ENCODE measurements at regions not wholly inside any gene's neighbourhood (a gene's known extent, or its start where the extent isn't known, plus 50 kb on each side); places are given as distances from the start of the nearest gene placed in this dataset.
A peak's percentile ranks its signal among the peaks of the same experiment; 100 is the strongest.
"Not testable (repeated sequence)": the region's sequence is repeated elsewhere in the genome, so short reads cannot be mapped to it uniquely, and the experiment has no call there.

DNA sequence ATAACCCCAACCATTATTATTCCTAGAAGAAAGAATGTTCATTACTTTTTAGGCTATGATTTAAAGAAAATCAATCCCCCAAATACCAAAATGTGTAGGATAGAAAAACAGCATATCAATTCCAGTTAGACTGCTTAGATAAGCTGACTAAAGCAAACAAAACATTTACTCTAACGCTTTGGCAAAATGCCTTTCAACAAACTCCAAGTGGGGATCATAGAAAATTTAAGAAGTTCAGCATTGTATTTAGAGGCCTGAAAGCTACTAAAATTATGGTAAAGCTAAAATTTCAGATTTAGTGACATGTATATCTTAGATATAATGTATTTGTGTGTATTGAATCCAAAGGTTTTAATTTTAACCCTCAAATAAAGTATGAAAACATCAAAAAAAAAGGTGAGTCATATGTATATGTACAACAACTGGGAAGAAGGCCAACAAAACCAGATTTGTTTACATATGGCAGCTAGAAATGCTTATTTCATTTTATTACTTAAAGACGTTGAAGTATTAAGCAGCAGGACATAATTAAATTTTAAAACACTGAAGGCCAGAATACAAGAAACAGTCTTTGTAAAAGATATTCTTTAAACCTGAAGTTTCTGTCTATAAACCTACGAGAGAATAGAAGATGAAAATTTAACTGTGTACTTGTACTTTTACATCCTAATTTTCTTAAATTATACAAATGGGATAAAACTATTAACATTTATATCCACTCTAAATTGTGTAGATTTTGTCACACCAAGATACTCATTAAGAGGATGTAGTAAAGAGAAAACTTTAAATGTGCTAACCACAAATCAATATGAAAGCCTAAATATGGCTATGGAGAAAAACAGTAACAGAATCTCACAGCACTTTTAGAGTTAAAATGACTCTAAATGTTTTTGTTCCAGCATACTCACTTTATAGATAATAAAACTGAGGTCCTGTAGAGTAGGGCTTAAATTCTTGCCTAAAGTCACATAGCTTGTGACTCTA lies 71.4 kb downstream of the SLC41A2 start:
- no peak overlapping the region for H3K4me3 Mint-ChIP-seq
- no peak for ATAC-seq
- no peak for DNase-seq
- H3K9me3 Mint-ChIP-seq (ENCODE audit: insufficient read depth) = no peaks in the 10 kb centered on the region
- ChIA-PET POLR2A (no interaction called here), CTCF (interaction anchor here (1.2 to 2.5 kb wide), 3 partner anchors 9 to 505 kb away, joined by 5 to 9 read pairs (median 7); no protein-coding TSS in a partner anchor)
- no peaks in the 10 kb centered on the region for H3K4me1 Mint-ChIP-seq (ENCODE audit: low read depth)
- peaks cover 8% of the 10 kb centered on the region for H3K27me3 Mint-ChIP-seq (ENCODE audit: low read depth)
- no peak overlapping the region for H3K27ac Mint-ChIP-seq
- no peaks in the 10 kb centered on the region for H3K36me3 Mint-ChIP-seq (ENCODE audit: low read depth)

DNA sequence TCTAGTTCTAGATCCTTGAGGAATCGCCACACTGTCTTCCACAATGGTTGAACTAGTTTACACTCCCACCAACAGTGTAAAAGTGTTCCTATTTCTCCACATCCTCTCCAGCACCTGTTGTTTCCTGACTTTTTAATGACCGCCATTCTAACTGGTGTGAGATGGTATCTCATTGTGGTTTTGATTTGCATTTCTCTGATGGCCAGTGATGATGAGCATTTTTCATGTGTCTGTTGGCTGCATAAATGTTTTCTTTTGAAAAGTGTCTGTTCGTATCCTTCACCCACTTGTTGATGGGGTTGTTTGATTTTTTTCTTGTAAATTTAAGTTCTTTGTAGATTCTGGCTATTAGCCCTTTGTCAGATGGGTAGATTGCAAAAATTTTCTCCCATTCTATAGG lies 79.2 kb downstream of the SLC41A2 start:
- CTCF ChIA-PET = interaction anchor here (0.7 kb wide), 1 partner anchor 497 kb away, joined by 3 read pairs; no protein-coding TSS in a partner anchor
- H3K36me3 Mint-ChIP-seq (ENCODE audit: low read depth); H3K27ac Mint-ChIP-seq; POLR2A ChIA-PET; DNase-seq; H3K4me1 Mint-ChIP-seq (ENCODE audit: low read depth); H3K9me3 Mint-ChIP-seq (ENCODE audit: insufficient read depth); ATAC-seq; H3K4me3 Mint-ChIP-seq: not testable (repeated sequence)
- H3K27me3 Mint-ChIP-seq (ENCODE audit: low read depth) = peaks cover 26% of the 10 kb centered on the region

DNA sequence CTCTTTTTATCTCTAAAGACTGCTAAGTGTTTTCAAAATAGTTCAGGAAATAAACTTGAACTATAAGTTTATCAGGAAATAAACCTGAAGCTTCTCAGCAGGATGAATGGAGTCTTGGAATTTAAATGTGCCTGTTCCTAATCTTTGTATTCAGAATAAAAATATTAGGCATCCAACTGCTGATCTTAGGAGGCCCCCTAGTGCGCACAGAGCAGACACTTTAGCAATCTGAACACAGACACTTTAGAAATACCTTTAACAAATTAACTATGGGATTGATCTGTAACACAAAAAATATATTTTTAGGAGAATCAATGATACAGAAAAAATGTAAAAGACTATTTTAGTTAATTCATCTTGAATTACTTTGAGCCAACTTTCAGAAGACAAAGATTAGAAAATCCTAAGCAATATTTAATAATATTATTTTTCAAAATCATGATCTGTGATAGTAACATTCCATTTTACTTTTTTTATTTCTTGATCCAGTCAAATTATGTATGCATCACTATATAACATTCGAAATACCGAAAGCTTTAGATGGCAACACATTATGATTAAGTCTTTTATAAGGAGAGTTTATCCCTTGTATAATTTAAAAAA lies 80.9 kb downstream of the SLC41A2 start:
- H3K27ac Mint-ChIP-seq = no peak overlapping the region
- POLR2A ChIA-PET = no interaction called here
- CTCF ChIA-PET = interaction anchor here (0.6 to 2.2 kb wide), 7 partner anchors 10 to 503 kb away, joined by 3 to 10 read pairs (median 4); no protein-coding TSS in a partner anchor
- no peak overlapping the region for H3K4me3 Mint-ChIP-seq
- H3K9me3 Mint-ChIP-seq (ENCODE audit: insufficient read depth) = peaks cover 3% of the 10 kb centered on the region
- no peaks in the 10 kb centered on the region for H3K36me3 Mint-ChIP-seq (ENCODE audit: low read depth)
- ATAC-seq (peak; percentile 64), DNase-seq (peak; percentile 58)
- peaks cover 22% of the 10 kb centered on the region for H3K27me3 Mint-ChIP-seq (ENCODE audit: low read depth)
- H3K4me1 Mint-ChIP-seq (ENCODE audit: low read depth) = peaks cover 11% of the 10 kb centered on the region

DNA sequence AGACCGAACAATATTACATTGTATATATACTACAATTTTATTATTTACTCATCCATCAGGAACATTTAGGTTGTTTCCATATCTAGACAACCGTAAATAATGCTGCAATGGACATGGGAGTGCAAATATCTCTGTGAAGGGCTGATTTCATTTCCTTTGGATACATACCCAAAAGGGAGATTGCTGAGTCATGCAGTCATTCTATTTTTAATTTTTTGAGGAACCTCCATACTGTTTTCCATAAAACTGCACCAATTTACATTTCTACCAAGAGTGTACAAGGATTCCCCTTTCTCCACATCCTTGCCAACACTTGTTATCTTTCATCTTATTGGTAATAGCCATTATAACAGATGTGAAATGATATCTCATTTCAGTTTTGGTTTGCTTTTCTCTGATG lies 84.7 kb downstream of the SLC41A2 start:
- peaks cover 17% of the 10 kb centered on the region for H3K27me3 Mint-ChIP-seq (ENCODE audit: low read depth)
- CTCF ChIA-PET = interaction anchor here (1.2 kb wide), 1 partner anchor 193 kb away, joined by 3 read pairs; no protein-coding TSS in a partner anchor
- peaks cover 11% of the 10 kb centered on the region for H3K4me1 Mint-ChIP-seq (ENCODE audit: low read depth)
- DNase-seq (no peak), ATAC-seq (no peak)
- peaks cover 3% of the 10 kb centered on the region for H3K9me3 Mint-ChIP-seq (ENCODE audit: insufficient read depth)
- H3K36me3 Mint-ChIP-seq (ENCODE audit: low read depth) = no peaks in the 10 kb centered on the region
- H3K27ac Mint-ChIP-seq = no peak overlapping the region
- H3K4me3 Mint-ChIP-seq = no peak overlapping the region
- POLR2A ChIA-PET = no interaction called here

- Mint-ChIP-seq H3K36me3 (ENCODE audit: low read depth) (no peaks in the 10 kb centered on the region), H3K27ac (no peak overlapping the region), H3K27me3 (ENCODE audit: low read depth) (peaks cover 24% of the 10 kb centered on the region), H3K4me3 (no peak overlapping the region), H3K9me3 (ENCODE audit: insufficient read depth) (peaks cover 3% of the 10 kb centered on the region), H3K4me1 (ENCODE audit: low read depth) (peaks cover 12% of the 10 kb centered on the region)
- ChIA-PET POLR2A (no interaction called here), CTCF (interaction anchor here (1.6 kb wide), 1 partner anchor 184 kb away, joined by 5 read pairs; no protein-coding TSS in a partner anchor)
- DNase-seq (no peak), ATAC-seq (no peak)
These were observed 87.3 kb downstream of the SLC41A2 start for GRCh38 chr12:104870797-104871196.

- Mint-ChIP-seq H3K27ac (no peak overlapping the region), H3K4me3 (no peak overlapping the region), H3K9me3 (ENCODE audit: insufficient read depth) (no peaks in the 10 kb centered on the region), H3K36me3 (ENCODE audit: low read depth) (no peaks in the 10 kb centered on the region), H3K27me3 (ENCODE audit: low read depth) (peaks cover 21% of the 10 kb centered on the region), H3K4me1 (ENCODE audit: low read depth) (peaks cover 15% of the 10 kb centered on the region)
- ChIA-PET CTCF (interaction anchor here (1.3 kb wide), 1 partner anchor 188 kb away, joined by 4 read pairs; no protein-coding TSS in a partner anchor), POLR2A (no interaction called here)
- ATAC-seq (no peak), DNase-seq (no peak)
These were observed 91.8 kb downstream of the SLC41A2 start for GRCh38 chr12:104866291-104866690.

DNA sequence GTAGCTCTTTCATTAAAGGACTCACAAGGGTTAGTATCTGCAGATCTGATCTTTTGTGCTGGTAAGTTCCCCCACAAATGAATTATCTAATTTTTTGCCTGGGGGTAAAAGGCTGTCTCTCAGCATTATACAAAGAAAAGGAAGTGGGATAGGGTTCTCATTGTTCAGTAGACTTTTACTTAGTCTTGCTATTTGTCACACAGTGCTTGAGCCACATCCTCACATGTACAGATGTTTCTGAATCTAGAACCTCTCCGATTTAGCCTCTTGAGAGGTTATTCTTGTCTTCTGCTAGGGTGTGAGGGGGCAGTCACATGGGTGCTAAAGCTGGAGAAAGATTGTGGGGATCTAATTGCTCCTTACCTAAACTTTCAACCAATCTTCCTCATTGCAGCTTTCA lies 93.0 kb downstream of the SLC41A2 start:
- peaks cover 17% of the 10 kb centered on the region for H3K27me3 Mint-ChIP-seq (ENCODE audit: low read depth)
- no peaks in the 10 kb centered on the region for H3K9me3 Mint-ChIP-seq (ENCODE audit: insufficient read depth)
- ChIA-PET POLR2A (no interaction called here), CTCF (interaction anchor here (0.7 to 1.3 kb wide), 7 partner anchors 11 to 649 kb away, joined by 3 to 4 read pairs (median 3); no protein-coding TSS in a partner anchor)
- peak overlapping the region; percentile 2 for H3K27ac Mint-ChIP-seq
- peak; percentile 61 for ATAC-seq
- peaks cover 15% of the 10 kb centered on the region for H3K4me1 Mint-ChIP-seq (ENCODE audit: low read depth)
- H3K36me3 Mint-ChIP-seq (ENCODE audit: low read depth) = no peaks in the 10 kb centered on the region
- no peak overlapping the region for H3K4me3 Mint-ChIP-seq
- peak; percentile 23 for DNase-seq

- H3K9me3 Mint-ChIP-seq (ENCODE audit: insufficient read depth) = no peaks in the 10 kb centered on the region
- no peak for ATAC-seq
- no peak overlapping the region for H3K4me3 Mint-ChIP-seq
- DNase-seq = no peak
- H3K27me3 Mint-ChIP-seq (ENCODE audit: low read depth) = peaks cover 14% of the 10 kb centered on the region
- POLR2A ChIA-PET = no interaction called here
- peaks cover 15% of the 10 kb centered on the region for H3K4me1 Mint-ChIP-seq (ENCODE audit: low read depth)
- no peak overlapping the region for H3K27ac Mint-ChIP-seq
- H3K36me3 Mint-ChIP-seq (ENCODE audit: low read depth) = no peaks in the 10 kb centered on the region
- CTCF ChIA-PET = interaction anchor here (0.7 to 1.3 kb wide), 7 partner anchors 11 to 649 kb away, joined by 3 to 4 read pairs (median 3); no protein-coding TSS in a partner anchor
These were observed 93.4 kb downstream of the SLC41A2 start for GRCh38 chr12:104864668-104865067.

DNA sequence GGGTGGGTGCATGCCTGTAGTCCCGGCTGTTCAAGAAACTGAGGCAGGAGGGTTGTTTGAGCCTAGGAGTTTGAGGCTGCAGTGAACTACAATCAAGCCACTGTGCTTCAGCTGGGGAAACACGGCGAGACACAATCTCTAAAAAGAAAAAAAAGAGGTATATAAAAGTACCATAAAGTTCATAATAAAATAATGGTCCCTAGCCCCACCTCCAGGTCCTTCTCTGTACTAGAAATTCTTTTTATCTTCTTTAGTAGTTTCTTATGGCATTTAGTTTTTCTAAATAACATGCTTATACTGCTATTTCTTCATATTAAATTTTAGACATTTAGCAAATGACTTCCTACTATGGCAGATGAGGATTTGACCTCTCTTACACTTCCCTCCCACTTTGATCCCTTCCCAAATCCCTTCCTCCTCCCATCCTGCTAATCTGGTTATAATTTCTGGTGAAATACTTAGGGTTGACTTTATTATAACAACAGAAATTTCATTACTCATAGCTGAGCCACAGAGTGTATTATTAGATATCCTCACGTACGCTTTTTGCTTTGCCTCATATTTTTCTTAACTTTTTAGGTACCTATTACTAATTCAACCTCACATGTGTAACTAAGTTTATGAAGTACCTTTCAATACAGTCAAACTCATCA lies 94.7 kb downstream of the SLC41A2 start:
- Mint-ChIP-seq H3K4me3 (no peak overlapping the region), H3K27me3 (ENCODE audit: low read depth) (peaks cover 7% of the 10 kb centered on the region), H3K27ac (no peak overlapping the region), H3K4me1 (ENCODE audit: low read depth) (peaks cover 15% of the 10 kb centered on the region), H3K36me3 (ENCODE audit: low read depth) (no peaks in the 10 kb centered on the region), H3K9me3 (ENCODE audit: insufficient read depth) (no peaks in the 10 kb centered on the region)
- ATAC-seq (no peak), DNase-seq (no peak)
- ChIA-PET POLR2A (no interaction called here), CTCF (interaction anchor here (2.4 kb wide), 1 partner anchor 482 kb away, joined by 7 read pairs; no protein-coding TSS in a partner anchor)

GRCh38 chr12:104858611-104859543 lies 99.2 kb downstream of the SLC41A2 start:
- DNase-seq = no peak
- H3K36me3 Mint-ChIP-seq (ENCODE audit: low read depth) = no peaks in the 10 kb centered on the region
- H3K4me3 Mint-ChIP-seq = no peak overlapping the region
- H3K27ac Mint-ChIP-seq = no peak overlapping the region
- H3K27me3 Mint-ChIP-seq (ENCODE audit: low read depth) = no peaks in the 10 kb centered on the region
- no peak for ATAC-seq
- POLR2A ChIA-PET = no interaction called here
- H3K4me1 Mint-ChIP-seq (ENCODE audit: low read depth) = no peaks in the 10 kb centered on the region
- CTCF ChIA-PET = interaction anchor here (1.6 kb wide), 1 partner anchor 477 kb away, joined by 4 read pairs; no protein-coding TSS in a partner anchor
- H3K9me3 Mint-ChIP-seq (ENCODE audit: insufficient read depth) = no peaks in the 10 kb centered on the region

DNA sequence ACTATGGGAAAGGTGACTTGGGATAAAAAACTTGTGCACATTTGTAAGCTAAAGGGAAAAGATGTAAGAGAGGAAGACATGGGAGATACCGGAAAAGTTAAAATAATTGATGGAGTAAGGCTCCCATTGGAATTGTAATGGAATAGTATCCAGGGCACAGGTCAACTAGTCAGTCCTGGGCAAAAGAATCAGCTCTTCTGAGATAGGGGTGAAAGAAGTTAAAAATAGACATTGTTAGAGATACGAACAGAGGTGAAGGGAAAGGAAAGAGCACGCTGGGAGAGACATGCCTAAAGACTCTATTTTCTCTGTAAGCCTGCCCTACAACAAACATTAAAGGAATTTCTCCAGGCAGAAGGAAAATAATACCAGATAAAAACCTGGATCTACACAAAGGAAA lies 101.6 kb downstream of the SLC41A2 start:
- H3K27ac Mint-ChIP-seq = no peak overlapping the region
- ChIA-PET CTCF (interaction anchor here (0.7 kb wide), 1 partner anchor 475 kb away, joined by 4 read pairs; no protein-coding TSS in a partner anchor), POLR2A (no interaction called here)
- no peaks in the 10 kb centered on the region for H3K4me1 Mint-ChIP-seq (ENCODE audit: low read depth)
- H3K27me3 Mint-ChIP-seq (ENCODE audit: low read depth) = peaks cover 4% of the 10 kb centered on the region
- H3K36me3 Mint-ChIP-seq (ENCODE audit: low read depth) = no peaks in the 10 kb centered on the region
- no peak overlapping the region for H3K4me3 Mint-ChIP-seq
- no peak for ATAC-seq
- H3K9me3 Mint-ChIP-seq (ENCODE audit: insufficient read depth) = no peaks in the 10 kb centered on the region
- no peak for DNase-seq

Data from activated CD8-positive, alpha-beta T cell treated with anti-CD3 and anti-CD28 coated beads, Interleukin-2, amount 10 ng/mL, durations not matched to agents 7 days and 5 days (primary cell).